ENCODE measurements at regions not wholly inside any gene's neighbourhood (a gene's known extent, or its start where the extent isn't known, plus 50 kb on each side); places are given as distances from the start of the nearest gene placed in this dataset.

- no peak for TF ChIP-seq ZNF274 (IDR thresholded peaks at IDR 0.05; ENCODE audit: low read depth, low read length)
- no peak for TF ChIP-seq YY1 (IDR thresholded peaks at IDR 0.05; ENCODE audit: insufficient read depth, insufficient read length)
- no peak for TF ChIP-seq SUZ12 (IDR thresholded peaks at IDR 0.05; ENCODE audit: extremely low read depth, insufficient read depth, insufficient read length)
Measured at GRCh38 chr4:10897076-10897475, 212.5 kb upstream of the CLNK start.

All from NT2/D1 (cell line).